IMR-90 (cell line): ENCODE measurements at regions not wholly inside any gene's neighbourhood (a gene's known extent, or its start where the extent isn't known, plus 50 kb on each side); places are given as distances from the start of the nearest gene placed in this dataset.
A peak's percentile ranks its signal among the peaks of the same experiment; 100 is the strongest.

ENCODE experiments used
- ATAC-seq: fragments of 200-7000 bp; cut with Tn5 transposase; 2 replicates; pipeline ENCODE4 v1.9.1; 2020; ENCODE audit warnings: low read depth, mild to moderate bottlenecking, moderate library complexity
- BruUV-seq: library from RNA; stranded (reverse); fragments of 400-500 nt; replicated peaks from 2 replicates; lab custom pipeline; 2021; lab: Mats Ljungman, UMichigan
- CTCF ChIA-PET: fragments of 300-600 bp; formaldehyde crosslinking; extraction: SDS; loops from one replicate; lab custom pipeline; 2021; ENCODE audit warnings: antibody characterized with exemption; lab: Yijun Ruan, JAX
- POLR2A ChIA-PET: fragments of 300-600 bp; sonication (Branson Sonifier 250); formaldehyde crosslinking; loops from one replicate; lab custom pipeline; 2022; ENCODE audit warnings: antibody characterized with exemption; ENCODE audit not compliant: unreplicated experiment; lab: Charles Lee
- DNase-seq: peaks from one replicate; pipeline ENCODE4 v3.0.0; 2013
- H2AFZ ChIP-seq: replicated peaks from 2 replicates; pipeline ENCODE3; 2013; ENCODE audit warnings: low read length, mild to moderate bottlenecking; ENCODE audit not compliant: poor library complexity
- H2AK5ac ChIP-seq: 2 replicates; pipeline ENCODE4 v1.6.1; 2013; ENCODE audit warnings: low read depth, low read length, inconsistent platforms
- H2AK9ac ChIP-seq: replicated peaks from 2 replicates; pipeline ENCODE3; 2013; ENCODE audit warnings: mild to moderate bottlenecking, low read depth, low read length, moderate library complexity; ENCODE audit not compliant: poor library complexity
- H2BK120ac ChIP-seq: 2 replicates; pipeline ENCODE4 v1.6.1; 2013; ENCODE audit warnings: low read depth, low read length, inconsistent platforms
- H2BK15ac ChIP-seq: 3 replicates; pipeline ENCODE4 v1.6.1; 2013; ENCODE audit warnings: low read depth, low read length, inconsistent platforms
- H2BK20ac ChIP-seq: 2 replicates; pipeline ENCODE4 v1.6.1; 2013; ENCODE audit warnings: low read depth, mild to moderate bottlenecking, inconsistent platforms, low read length, moderate library complexity
- H2BK5ac ChIP-seq: 2 replicates; pipeline ENCODE4 v1.6.1; 2013; ENCODE audit warnings: mild to moderate bottlenecking, low read depth, low read length, inconsistent platforms; ENCODE audit not compliant: poor library complexity, severe bottlenecking
- H3K14ac ChIP-seq: replicated peaks from 2 replicates; pipeline ENCODE4 v1.6.1; 2013; ENCODE audit warnings: low read depth, low read length, inconsistent platforms
- H3K18ac ChIP-seq: 2 replicates; pipeline ENCODE4 v1.6.1; 2013; ENCODE audit warnings: low read depth, low read length, control low read depth
- H3K23ac ChIP-seq: 2 replicates; pipeline ENCODE4 v1.6.1; 2013; ENCODE audit warnings: low read depth, low read length, inconsistent platforms
- H3K27ac ChIP-seq: 2 replicates; pipeline ENCODE4 v1.5.1; 2013; ENCODE audit warnings: mild to moderate bottlenecking, control low read depth, low read length; ENCODE audit not compliant: insufficient read depth
- H3K27me3 ChIP-seq: 2 replicates; pipeline ENCODE4 v1.6.1; 2013; ENCODE audit warnings: low read length; ENCODE audit not compliant: control insufficient read depth, insufficient read depth
- H3K36me3 ChIP-seq: 2 replicates; pipeline ENCODE4 v1.6.1; 2013; ENCODE audit warnings: low read length, mixed read lengths; ENCODE audit not compliant: control insufficient read depth, insufficient read depth
- H3K4ac ChIP-seq: 2 replicates; pipeline ENCODE4 v1.6.1; 2013; ENCODE audit warnings: low read depth, low read length, inconsistent platforms
- H3K4me1 ChIP-seq: 2 replicates; pipeline ENCODE4 v1.6.1; 2013; ENCODE audit warnings: low read length, mixed read lengths; ENCODE audit not compliant: control insufficient read depth, insufficient read depth
- H3K4me2 ChIP-seq: 2 replicates; pipeline ENCODE4 v1.6.1; 2013; ENCODE audit warnings: low read depth, mild to moderate bottlenecking, control low read depth, low read length, moderate library complexity
- H3K4me3 ChIP-seq: 2 replicates; pipeline ENCODE4 v1.5.1; 2013; ENCODE audit warnings: low read depth, mild to moderate bottlenecking, control low read depth, low read length, moderate library complexity; ENCODE audit not compliant: insufficient read depth
- H3K56ac ChIP-seq: 2 replicates; pipeline ENCODE4 v1.6.1; 2013; ENCODE audit warnings: low read length, inconsistent platforms; ENCODE audit not compliant: insufficient read depth; ENCODE audit errors: extremely low read depth
- H3K79me1 ChIP-seq, 2 experiments: 2 replicates each; pipeline ENCODE4 v1.6.1; 2013; ENCODE audit warnings: low read length in 2 of 2, inconsistent platforms in 1 of 2, low read depth in 1 of 2
- H3K9ac ChIP-seq: 2 replicates; pipeline ENCODE4 v1.6.1; 2013; ENCODE audit warnings: low read depth, low read length, control low read depth
- H3K9me1 ChIP-seq: 2 replicates; pipeline ENCODE4 v1.6.1; 2013; ENCODE audit warnings: low read length, inconsistent platforms; ENCODE audit not compliant: insufficient read depth
- H3K9me3 ChIP-seq: 2 replicates; pipeline ENCODE4 v1.6.1; 2013; ENCODE audit warnings: low read length; ENCODE audit not compliant: control insufficient read depth, insufficient read depth
- H4K20me1 ChIP-seq: 2 replicates; pipeline ENCODE4 v1.6.1; 2013; ENCODE audit warnings: low read length, inconsistent platforms; ENCODE audit not compliant: insufficient read depth
- H4K5ac ChIP-seq: 2 replicates; pipeline ENCODE4 v1.6.1; 2013; ENCODE audit warnings: mild to moderate bottlenecking, low read depth, low read length, control low read depth
- H4K8ac ChIP-seq, 2 experiments: 2 replicates each; pipeline ENCODE4 v1.6.1; 2013; ENCODE audit warnings: low read depth in 2 of 2, low read length in 2 of 2, control low read depth in 1 of 2, inconsistent platforms in 1 of 2
- H4K91ac ChIP-seq: 2 replicates; pipeline ENCODE4 v1.6.1; 2013; ENCODE audit warnings: low read depth, low read length, inconsistent platforms; ENCODE audit not compliant: insufficient read depth
- BHLHE40 ChIP-seq: fragments of 150-350 bp; IDR thresholded peaks from 2 replicates; pipeline ENCODE4 v1.6.1; 2016; ENCODE audit warnings: mild to moderate bottlenecking, low read depth, low read length
- CHD1 ChIP-seq: IDR thresholded peaks from 2 replicates; pipeline ENCODE4 v1.6.1; 2012; ENCODE audit warnings: low read depth, low read length, improper control_type of control experiment
- FOS ChIP-seq: fragments of 150-350 bp; IDR thresholded peaks from 2 replicates; pipeline ENCODE4 v1.6.1; 2016; ENCODE audit warnings: low read depth, low read length
- MAFK ChIP-seq: IDR thresholded peaks from 2 replicates; pipeline ENCODE4 v1.6.1; 2012; ENCODE audit warnings: low read depth, low read length, improper control_type of control experiment
- MAZ ChIP-seq: IDR thresholded peaks from 2 replicates; pipeline ENCODE4 v1.6.1; 2012; ENCODE audit warnings: low read depth, mild to moderate bottlenecking, low read length, improper control_type of control experiment, moderate library complexity, borderline replicate concordance
- WGBS, 2 experiments: methylation state at CpG; one replicate each; pipeline versions ENCODE4 v1.1.5 to v1.1.7; 2013; ENCODE audit warnings: missing lambda C conversion rate in 2 of 2; ENCODE audit not compliant: insufficient read length in 1 of 2; ENCODE audit errors: extremely low coverage in 2 of 2; 5-methylcytosine and 5-hydroxymethylcytosine counted together
- dilution Hi-C: fragments of 300-500 bp; cut with HindIII; formaldehyde crosslinking; loops from one replicate; pipeline ENCODE4 v1.14.3; 2018; ENCODE audit warnings: low sequenced_read_pairs; ENCODE audit not compliant: unreplicated experiment
- in situ Hi-C: fragments of 300-500 bp; cut with MboI; formaldehyde crosslinking; loops from 3 replicates; pipeline ENCODE4 v1.14.3; 2019; ENCODE audit warnings: low sequenced_read_pairs, inconsistent platforms, mixed read lengths
- intact Hi-C: fragments of 100-400 bp; cut with micrococcal nuclease; formaldehyde crosslinking; loops from 2 replicates; pipeline ENCODE4 v1.10.0; 2022
- TF ChIP-seq, protein P1 (sequence below): conservative IDR thresholded peaks from 2 replicates; pipeline ENCODE4 v1.5.1; 2012; ENCODE audit warnings: mild to moderate bottlenecking, low read depth, low read length, improper control_type of control experiment

DNA sequence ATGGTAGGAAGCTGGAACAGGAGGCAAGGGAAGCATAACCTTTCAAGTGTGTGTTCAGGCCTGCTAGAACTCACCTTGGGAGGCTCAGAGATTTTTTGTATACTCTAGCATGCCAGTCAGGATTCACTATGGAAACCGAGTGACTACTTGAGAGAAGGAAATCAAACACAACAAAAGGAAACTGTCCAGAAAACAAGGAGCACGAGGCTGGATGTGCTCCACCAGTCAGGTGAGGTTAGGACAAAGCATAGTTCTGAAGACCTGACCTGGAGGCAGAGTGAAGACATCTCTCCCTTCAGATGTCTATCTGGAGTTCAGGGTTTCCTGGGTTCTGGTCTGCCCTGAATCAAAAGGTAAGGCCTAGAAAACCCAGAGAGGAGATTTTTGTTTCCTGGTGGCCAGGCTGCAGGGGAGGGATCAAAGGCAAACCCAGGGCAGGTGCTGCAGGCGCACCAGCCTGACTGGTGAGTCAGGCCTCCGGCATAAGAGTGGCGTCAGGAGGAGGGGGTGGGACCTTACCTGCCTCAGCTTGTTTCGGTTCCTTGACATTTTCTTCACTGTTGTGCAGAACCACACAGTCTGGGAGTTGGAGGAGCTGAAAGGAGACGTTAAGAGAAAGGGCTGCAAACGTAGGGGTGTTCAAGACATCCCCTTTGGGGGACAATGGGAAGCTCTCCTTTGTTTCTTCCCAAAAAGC is 52.2 kb upstream of the OSBPL11 start:
- ATAC-seq (no peak), DNase-seq (no peak)
- Histone ChIP-seq H3K9me1 (no peaks in the 10 kb centered on the region), H3K27me3 (peaks cover 12% of the 10 kb centered on the region), H4K8ac (no peak overlapping the region), H3K9ac (no peak overlapping the region), H3K79me1 (no peaks in the 10 kb centered on the region), H2BK120ac (no peak overlapping the region), H3K4ac (no peak overlapping the region), H3K9me3 (no peaks in the 10 kb centered on the region), H3K18ac (no peak overlapping the region), H3K56ac (no peak overlapping the region), H3K4me1 (no peaks in the 10 kb centered on the region), H4K91ac (no peak overlapping the region), H2BK20ac (no peak overlapping the region), H2BK5ac (no peak overlapping the region), H3K4me2 (no peak overlapping the region), H3K27ac (no peak overlapping the region), H2AK5ac (no peak overlapping the region), H2BK15ac (no peak overlapping the region), H3K23ac (no peak overlapping the region), H4K20me1 (no peaks in the 10 kb centered on the region), H3K4me3 (no peak overlapping the region), H2AK9ac (peak overlapping the region; percentile 3), H3K36me3 (no peaks in the 10 kb centered on the region), H3K14ac (no peak overlapping the region), H4K5ac (no peak overlapping the region), H2AFZ (no peak overlapping the region)
- ChIA-PET CTCF (no interaction called here), POLR2A (no interaction called here)
- no peak for TF ChIP-seq MAZ
- no peak for TF ChIP-seq FOS
- no peak for TF ChIP-seq MAFK
- TF ChIP-seq CHD1, result no peak
- TF ChIP-seq, protein P1, sequence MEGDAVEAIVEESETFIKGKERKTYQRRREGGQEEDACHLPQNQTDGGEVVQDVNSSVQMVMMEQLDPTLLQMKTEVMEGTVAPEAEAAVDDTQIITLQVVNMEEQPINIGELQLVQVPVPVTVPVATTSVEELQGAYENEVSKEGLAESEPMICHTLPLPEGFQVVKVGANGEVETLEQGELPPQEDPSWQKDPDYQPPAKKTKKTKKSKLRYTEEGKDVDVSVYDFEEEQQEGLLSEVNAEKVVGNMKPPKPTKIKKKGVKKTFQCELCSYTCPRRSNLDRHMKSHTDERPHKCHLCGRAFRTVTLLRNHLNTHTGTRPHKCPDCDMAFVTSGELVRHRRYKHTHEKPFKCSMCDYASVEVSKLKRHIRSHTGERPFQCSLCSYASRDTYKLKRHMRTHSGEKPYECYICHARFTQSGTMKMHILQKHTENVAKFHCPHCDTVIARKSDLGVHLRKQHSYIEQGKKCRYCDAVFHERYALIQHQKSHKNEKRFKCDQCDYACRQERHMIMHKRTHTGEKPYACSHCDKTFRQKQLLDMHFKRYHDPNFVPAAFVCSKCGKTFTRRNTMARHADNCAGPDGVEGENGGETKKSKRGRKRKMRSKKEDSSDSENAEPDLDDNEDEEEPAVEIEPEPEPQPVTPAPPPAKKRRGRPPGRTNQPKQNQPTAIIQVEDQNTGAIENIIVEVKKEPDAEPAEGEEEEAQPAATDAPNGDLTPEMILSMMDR, result no peak
- no peak for TF ChIP-seq BHLHE40
- BruUV-seq, result no TSS peak
- in situ Hi-C loops, result no loop called here
- 60% methylated on average over 2 of the region's 8 CpGs; no CpG with 5 or more reads in 1 of the 2 experiments for WGBS, 2 experiments
- dilution Hi-C loops, result no loop called here
- intact Hi-C loops, result no loop called here
